ENCODE measurements at regions not wholly inside any gene's neighbourhood (a gene's known extent, or its start where the extent isn't known, plus 50 kb on each side); places are given as distances from the start of the nearest gene placed in this dataset.

GRCh38 chr2:206845877-206846276, 80.5 kb downstream of the FASTKD2 start:
- H3K27ac ChIP-seq = no peak overlapping the region
- no peak for DNase-seq (ENCODE audit: low read depth, low spot score)

- DNase-seq (ENCODE audit: low read depth, low spot score) = no peak
- H3K27ac ChIP-seq = no peak overlapping the region
These were observed 80.9 kb downstream of the FASTKD2 start for GRCh38 chr2:206846331-206846730.

- no peak overlapping the region for H3K27ac ChIP-seq
- DNase-seq (ENCODE audit: low read depth, low spot score) = no peak
These were observed 81.8 kb downstream of the FASTKD2 start for GRCh38 chr2:206846981-206847834.

- H3K27ac ChIP-seq = no peak overlapping the region
- DNase-seq (ENCODE audit: low read depth, low spot score) = no peak
These were observed 85.0 kb downstream of the FASTKD2 start for GRCh38 chr2:206850369-206850768.

- H3K27ac ChIP-seq = no peak overlapping the region
- DNase-seq (ENCODE audit: low read depth, low spot score) = no peak
These were observed 86.1 kb downstream of the FASTKD2 start for GRCh38 chr2:206851521-206851920.

- DNase-seq (ENCODE audit: low read depth, low spot score) = no peak
- H3K27ac ChIP-seq = no peak overlapping the region
These were observed 85.4 kb upstream of the CPO start for GRCh38 chr2:206853915-206854314.

GRCh38 chr2:206855585-206856433, 83.5 kb upstream of the CPO start:
- no peak for DNase-seq (ENCODE audit: low read depth, low spot score)
- H3K27ac ChIP-seq = no peak overlapping the region

- no peak overlapping the region for H3K27ac ChIP-seq
- no peak for DNase-seq (ENCODE audit: low read depth, low spot score)
These were observed 82.8 kb upstream of the CPO start for GRCh38 chr2:206856513-206856912.

GRCh38 chr2:206858687-206859329, 80.5 kb upstream of the CPO start:
- H3K27ac ChIP-seq = no peak overlapping the region
- DNase-seq (ENCODE audit: low read depth, low spot score) = no peak

GRCh38 chr2:206859330-206859739, 80.0 kb upstream of the CPO start:
- no peak for DNase-seq (ENCODE audit: low read depth, low spot score)
- no peak overlapping the region for H3K27ac ChIP-seq

- no peak for DNase-seq (ENCODE audit: low read depth, low spot score)
- H3K27ac ChIP-seq = no peak overlapping the region
These were observed 76.1 kb upstream of the CPO start for GRCh38 chr2:206863196-206863595.

GRCh38 chr2:206863716-206864115, 75.6 kb upstream of the CPO start:
- no peak overlapping the region for H3K27ac ChIP-seq
- DNase-seq (ENCODE audit: low read depth, low spot score) = no peak

- DNase-seq (ENCODE audit: low read depth, low spot score) = no peak
- no peak overlapping the region for H3K27ac ChIP-seq
These were observed 72.3 kb upstream of the CPO start for GRCh38 chr2:206867006-206867405.

GRCh38 chr2:206869824-206870495, 69.4 kb upstream of the CPO start:
- DNase-seq (ENCODE audit: low read depth, low spot score) = no peak
- H3K27ac ChIP-seq = peak overlapping the region; percentile 30

- DNase-seq (ENCODE audit: low read depth, low spot score) = no peak
- H3K27ac ChIP-seq = no peak overlapping the region
These were observed 65.9 kb upstream of the CPO start for GRCh38 chr2:206873423-206873822.

GRCh38 chr2:206875701-206876100, 63.6 kb upstream of the CPO start:
- H3K27ac ChIP-seq = no peak overlapping the region
- no peak for DNase-seq (ENCODE audit: low read depth, low spot score)

- H3K27ac ChIP-seq = no peak overlapping the region
- DNase-seq (ENCODE audit: low read depth, low spot score) = no peak
These were observed 63.0 kb upstream of the CPO start for GRCh38 chr2:206876216-206876860.

- no peak overlapping the region for H3K27ac ChIP-seq
- DNase-seq (ENCODE audit: low read depth, low spot score) = no peak
These were observed 57.5 kb upstream of the CPO start for GRCh38 chr2:206881708-206882410.

- DNase-seq (ENCODE audit: low read depth, low spot score) = no peak
- no peak overlapping the region for H3K27ac ChIP-seq
These were observed 52.6 kb upstream of the CPO start for GRCh38 chr2:206886696-206887095.

Data from epithelial cell of prostate (primary cell).